ENCODE measurements at regions not wholly inside any gene's neighbourhood (a gene's known extent, or its start where the extent isn't known, plus 50 kb on each side); places are given as distances from the start of the nearest gene placed in this dataset.

GRCh38 chr5:104295991-104296390, 733.4 kb upstream of the NUDT12 start:
- no peak for DNase-seq (ENCODE audit: low read depth)
- no peak for TF ChIP-seq CTCF (conservative IDR thresholded peaks at IDR 0.05; ENCODE audit: low read length)
- no peak overlapping the region for H3K4me3 ChIP-seq (ENCODE audit: low read length)

- no peak overlapping the region for H3K4me3 ChIP-seq (ENCODE audit: low read length)
- DNase-seq (ENCODE audit: low read depth): no peak
- no peak for TF ChIP-seq CTCF (conservative IDR thresholded peaks at IDR 0.05; ENCODE audit: low read length)
Measured at GRCh38 chr5:104283136-104283535, 720.5 kb upstream of the NUDT12 start.

DNA sequence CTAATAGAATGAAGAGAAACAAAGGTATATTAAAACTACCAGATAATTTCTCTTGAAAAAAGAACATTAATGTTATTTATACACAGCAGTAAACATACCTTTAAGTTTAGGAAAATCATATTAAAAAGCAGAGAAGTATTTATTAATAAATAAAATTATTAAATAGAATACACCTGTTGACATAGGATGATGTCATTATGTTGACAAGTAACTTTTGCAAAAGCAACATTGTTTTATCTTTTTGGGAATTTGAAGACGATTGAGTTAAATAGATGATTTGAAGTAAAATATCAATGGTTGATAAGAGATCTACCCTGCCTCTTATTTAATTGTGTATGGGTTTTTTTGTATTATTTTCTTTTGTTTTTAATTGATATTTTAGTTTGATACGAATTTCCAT, 711.1 kb upstream of the NUDT12 start:
- no peak overlapping the region for H3K4me3 ChIP-seq (ENCODE audit: low read length)
- no peak for DNase-seq (ENCODE audit: low read depth)
- no peak for TF ChIP-seq CTCF (conservative IDR thresholded peaks at IDR 0.05; ENCODE audit: low read length)

DNA sequence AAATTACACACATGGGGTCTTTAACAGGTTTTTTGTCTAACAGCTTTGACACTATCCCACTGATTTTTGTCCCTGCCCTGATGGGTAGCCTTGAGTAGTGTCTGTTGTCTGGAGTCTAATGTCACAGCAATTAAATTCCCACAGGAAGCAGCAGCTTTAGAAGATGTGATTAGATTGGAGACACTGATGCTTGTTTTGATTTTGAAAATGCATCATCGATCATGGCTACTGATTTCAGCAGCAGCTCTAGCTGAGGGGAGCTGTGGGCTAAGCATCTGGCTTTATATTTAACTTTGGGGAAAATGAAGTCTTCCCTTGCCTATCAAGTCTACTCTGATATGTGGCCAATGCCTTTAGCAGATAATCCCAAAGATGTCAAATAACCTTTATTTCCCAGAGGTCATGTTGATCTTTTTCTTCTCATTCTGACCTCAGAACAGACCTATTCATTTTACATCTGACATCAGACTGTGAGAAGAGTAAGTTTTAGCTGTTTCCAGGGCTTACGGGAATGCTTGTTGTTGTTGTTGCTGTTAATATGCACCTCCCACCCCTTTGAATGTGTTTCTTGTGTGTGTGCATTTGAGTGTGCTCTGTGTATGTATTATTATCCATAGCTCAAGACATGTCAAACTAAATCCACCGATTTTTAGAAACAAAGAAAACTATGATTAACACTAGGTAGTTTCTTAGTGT, 704.9 kb upstream of the NUDT12 start:
- TF ChIP-seq CTCF (conservative IDR thresholded peaks at IDR 0.05; ENCODE audit: low read length): no peak
- DNase-seq (ENCODE audit: low read depth): no peak
- H3K4me3 ChIP-seq (ENCODE audit: low read length): no peak overlapping the region

DNA sequence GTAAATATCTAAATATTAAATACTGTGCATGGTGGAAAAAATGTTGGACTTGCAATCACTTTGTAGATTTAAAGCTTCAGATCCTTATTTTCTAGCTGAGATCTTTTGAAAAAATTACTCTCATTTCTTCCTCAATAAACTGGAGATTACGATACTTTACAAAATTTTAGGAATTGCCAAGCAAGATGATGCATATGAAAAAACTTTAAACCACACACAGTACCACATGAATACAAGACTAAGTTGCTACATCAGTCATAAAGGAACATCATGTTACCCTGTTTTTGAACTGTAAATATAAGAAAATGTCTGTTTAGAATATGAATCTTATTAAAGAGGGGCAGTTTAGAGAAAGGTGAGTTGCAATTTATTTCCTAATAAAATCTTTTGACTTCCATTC, 703.6 kb upstream of the NUDT12 start:
- H3K4me3 ChIP-seq (ENCODE audit: low read length): no peak overlapping the region
- DNase-seq (ENCODE audit: low read depth): no peak
- no peak for TF ChIP-seq CTCF (conservative IDR thresholded peaks at IDR 0.05; ENCODE audit: low read length)

- no peak overlapping the region for H3K4me3 ChIP-seq (ENCODE audit: low read length)
- TF ChIP-seq CTCF (conservative IDR thresholded peaks at IDR 0.05; ENCODE audit: low read length): no peak
- no peak for DNase-seq (ENCODE audit: low read depth)
Measured at GRCh38 chr5:104265531-104266140, 703.0 kb upstream of the NUDT12 start.

DNA sequence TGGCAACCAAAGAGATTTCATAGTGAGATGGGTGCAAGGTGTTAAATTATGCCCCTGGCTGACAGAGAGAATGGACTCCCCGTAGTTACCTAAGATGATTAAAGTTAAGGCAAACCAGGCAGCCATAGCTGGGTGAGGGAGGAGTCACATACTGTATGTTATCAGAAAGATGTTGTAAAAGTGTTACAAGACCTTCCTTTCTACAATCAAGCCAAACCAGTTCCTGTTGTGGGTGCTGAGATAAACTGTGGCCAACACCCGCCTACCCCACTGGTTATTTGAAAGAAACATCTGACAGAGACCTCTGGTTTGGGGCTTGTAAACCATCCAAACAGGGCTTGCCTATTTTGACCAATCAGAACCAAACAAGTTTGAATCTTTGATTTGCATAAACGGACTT, 684.7 kb upstream of the NUDT12 start:
- no peak for TF ChIP-seq CTCF (conservative IDR thresholded peaks at IDR 0.05; ENCODE audit: low read length)
- H3K4me3 ChIP-seq (ENCODE audit: low read length): no peak overlapping the region
- no peak for DNase-seq (ENCODE audit: low read depth)
